T-helper 2 cell treated with Interferon-gamma antibody and Interleukin-4, amounts not matched to agents 5 μg/mL and 100 μg/mL, for 36 hours (primary cell): ENCODE measurements at regions not wholly inside any gene's neighbourhood (a gene's known extent, or its start where the extent isn't known, plus 50 kb on each side); places are given as distances from the start of the nearest gene placed in this dataset.

Source experiments
- DNase-seq: peaks from one replicate; pipeline ENCODE4 v3.0.0; 2021; ENCODE audit warnings: low spot score
- H3K27ac Mint-ChIP-seq: one replicate; pipeline ENCODE4 v1.8.0; 2021; ENCODE audit warnings: mild to moderate bottlenecking, mixed read lengths
- H3K27me3 Mint-ChIP-seq: one replicate; pipeline ENCODE4 v1.8.0; 2021; ENCODE audit warnings: low read depth, mixed read lengths
- H3K36me3 Mint-ChIP-seq: one replicate; pipeline ENCODE4 v1.8.0; 2021; ENCODE audit warnings: low read depth, mixed read lengths
- H3K4me1 Mint-ChIP-seq: one replicate; pipeline ENCODE4 v1.8.0; 2021; ENCODE audit warnings: low read depth, mixed read lengths
- H3K4me3 Mint-ChIP-seq: one replicate; pipeline ENCODE4 v1.8.0; 2022; ENCODE audit warnings: mild to moderate bottlenecking, moderate library complexity, mixed read lengths
- H3K9me3 Mint-ChIP-seq: one replicate; pipeline ENCODE4 v1.8.0; 2021; ENCODE audit warnings: mixed read lengths

DNA sequence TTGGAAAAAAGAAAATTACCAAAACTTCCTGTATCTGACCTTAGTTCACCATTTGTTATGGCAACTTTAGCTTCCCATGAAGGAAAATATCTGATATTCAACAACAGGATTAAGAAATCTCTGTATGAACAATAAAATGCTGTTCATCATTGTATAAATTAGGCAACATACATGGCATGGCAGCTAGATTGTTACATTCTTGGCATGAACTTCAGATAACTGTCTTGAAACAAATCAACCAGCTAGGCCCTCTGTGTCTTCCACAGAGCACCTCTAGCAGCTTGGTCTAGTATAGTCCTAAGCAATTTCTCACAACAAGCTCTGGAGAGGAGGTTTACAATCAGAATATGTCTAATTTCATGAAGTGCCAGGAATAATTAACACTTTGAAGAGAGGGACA, 105.4 kb upstream of the PCDH7 start:
- DNase-seq = no peak
- no peaks in the 10 kb centered on the region for H3K36me3 Mint-ChIP-seq
- no peaks in the 10 kb centered on the region for H3K4me1 Mint-ChIP-seq
- no peak overlapping the region for H3K27ac Mint-ChIP-seq
- no peak overlapping the region for H3K4me3 Mint-ChIP-seq
- H3K9me3 Mint-ChIP-seq = peaks cover 7% of the 10 kb centered on the region
- H3K27me3 Mint-ChIP-seq = no peaks in the 10 kb centered on the region

DNA sequence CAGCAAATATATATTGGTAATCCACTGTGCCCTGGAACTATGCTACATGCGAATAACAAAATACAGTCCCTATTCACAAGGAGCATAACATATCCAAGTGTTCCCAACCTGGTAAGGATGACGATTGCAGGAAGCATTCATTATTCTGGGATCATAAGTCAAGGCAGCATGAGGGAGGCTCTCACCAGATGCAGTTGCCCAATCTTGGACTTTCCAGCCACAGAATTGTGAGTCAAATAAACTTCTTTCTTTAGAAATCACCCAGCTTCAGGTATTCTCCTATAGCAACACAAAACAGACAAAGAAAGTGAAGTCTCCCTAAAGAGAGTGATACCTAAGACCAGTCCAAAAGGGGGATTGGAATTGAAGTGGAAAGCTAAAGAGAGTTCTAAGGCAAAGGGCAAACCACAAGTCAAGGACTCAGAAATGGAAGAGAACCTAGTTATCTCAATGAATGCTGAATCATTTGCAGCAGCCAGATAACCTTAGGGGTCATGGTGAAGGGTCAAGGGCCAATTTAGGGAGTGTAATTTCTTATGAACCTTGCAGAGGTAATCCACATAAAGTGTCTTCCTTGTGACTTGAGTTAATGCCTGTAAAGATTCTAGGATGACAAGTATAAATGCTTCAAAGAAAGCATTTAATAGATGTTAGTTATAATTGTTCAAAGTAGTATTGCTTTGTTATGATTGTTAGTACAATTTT, 103.1 kb upstream of the PCDH7 start:
- no peaks in the 10 kb centered on the region for H3K27me3 Mint-ChIP-seq
- H3K4me3 Mint-ChIP-seq = no peak overlapping the region
- no peaks in the 10 kb centered on the region for H3K36me3 Mint-ChIP-seq
- H3K27ac Mint-ChIP-seq = no peak overlapping the region
- H3K4me1 Mint-ChIP-seq = no peaks in the 10 kb centered on the region
- peaks cover 11% of the 10 kb centered on the region for H3K9me3 Mint-ChIP-seq
- no peak for DNase-seq

DNA sequence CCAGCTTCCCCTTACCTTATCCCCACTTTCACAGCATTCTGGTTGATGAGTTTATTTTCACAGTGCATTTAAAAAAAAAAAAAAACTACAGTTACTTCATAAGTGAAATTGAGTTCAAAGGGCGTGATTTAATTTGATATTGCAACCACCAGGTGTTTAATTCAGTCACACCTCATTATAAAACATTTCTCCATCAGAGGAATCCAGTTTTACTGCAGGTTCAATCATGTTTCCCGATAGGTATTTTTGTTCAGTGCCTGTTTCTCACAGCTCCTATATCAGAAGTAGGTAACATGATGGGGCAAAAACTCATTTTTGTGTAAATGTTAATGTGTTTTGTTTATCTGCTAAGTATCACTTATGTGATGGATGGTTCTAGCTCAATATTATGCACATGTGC, 102.3 kb upstream of the PCDH7 start:
- H3K4me3 Mint-ChIP-seq = no peak overlapping the region
- H3K4me1 Mint-ChIP-seq = no peaks in the 10 kb centered on the region
- DNase-seq = no peak
- H3K27me3 Mint-ChIP-seq = no peaks in the 10 kb centered on the region
- H3K27ac Mint-ChIP-seq = no peak overlapping the region
- H3K36me3 Mint-ChIP-seq = no peaks in the 10 kb centered on the region
- peaks cover 7% of the 10 kb centered on the region for H3K9me3 Mint-ChIP-seq

DNA sequence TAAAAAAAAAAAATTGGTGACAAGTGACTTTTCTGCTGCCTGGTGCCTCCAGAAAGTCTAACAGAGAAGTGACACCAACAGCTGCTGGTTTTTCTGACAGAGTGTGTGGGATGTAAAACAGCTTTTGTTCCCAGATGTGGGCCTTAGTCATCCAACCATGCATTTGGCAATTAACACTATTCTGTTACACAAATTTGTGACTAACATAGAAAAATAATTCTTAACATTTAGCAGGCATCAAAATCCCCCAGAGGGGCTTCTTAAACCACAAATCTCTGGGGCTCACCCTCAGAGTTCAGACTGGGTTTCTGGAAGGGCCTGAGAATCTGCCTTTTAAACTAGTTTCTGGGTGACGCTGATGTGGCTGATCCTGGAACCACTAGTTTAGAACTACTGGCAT, 100.5 kb upstream of the PCDH7 start:
- H3K4me3 Mint-ChIP-seq = no peak overlapping the region
- no peak overlapping the region for H3K27ac Mint-ChIP-seq
- no peaks in the 10 kb centered on the region for H3K27me3 Mint-ChIP-seq
- DNase-seq = no peak
- H3K4me1 Mint-ChIP-seq = no peaks in the 10 kb centered on the region
- H3K36me3 Mint-ChIP-seq = no peaks in the 10 kb centered on the region
- peaks cover 13% of the 10 kb centered on the region for H3K9me3 Mint-ChIP-seq

DNA sequence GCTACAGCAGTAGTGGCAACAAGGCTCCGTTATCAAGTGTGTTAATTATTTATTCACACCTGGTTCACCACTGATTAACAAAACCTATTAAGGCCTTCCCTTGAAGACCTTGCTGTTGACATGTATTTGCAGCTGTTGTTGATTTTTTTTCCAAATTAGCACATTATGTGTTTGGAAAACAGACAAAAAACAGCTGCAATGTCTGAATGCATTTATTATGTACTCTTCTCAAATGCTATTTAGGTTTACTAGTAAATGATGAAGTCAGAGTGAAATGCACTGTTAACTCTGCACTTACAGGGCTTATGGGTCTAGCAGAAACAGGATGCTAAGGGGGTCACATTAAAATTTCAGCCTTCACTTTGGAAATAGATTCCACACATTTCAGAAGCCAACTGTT, 99.5 kb upstream of the PCDH7 start:
- H3K4me3 Mint-ChIP-seq = no peak overlapping the region
- no peaks in the 10 kb centered on the region for H3K36me3 Mint-ChIP-seq
- no peaks in the 10 kb centered on the region for H3K4me1 Mint-ChIP-seq
- H3K27me3 Mint-ChIP-seq = no peaks in the 10 kb centered on the region
- H3K27ac Mint-ChIP-seq = no peak overlapping the region
- H3K9me3 Mint-ChIP-seq = peaks cover 11% of the 10 kb centered on the region
- no peak for DNase-seq

DNA sequence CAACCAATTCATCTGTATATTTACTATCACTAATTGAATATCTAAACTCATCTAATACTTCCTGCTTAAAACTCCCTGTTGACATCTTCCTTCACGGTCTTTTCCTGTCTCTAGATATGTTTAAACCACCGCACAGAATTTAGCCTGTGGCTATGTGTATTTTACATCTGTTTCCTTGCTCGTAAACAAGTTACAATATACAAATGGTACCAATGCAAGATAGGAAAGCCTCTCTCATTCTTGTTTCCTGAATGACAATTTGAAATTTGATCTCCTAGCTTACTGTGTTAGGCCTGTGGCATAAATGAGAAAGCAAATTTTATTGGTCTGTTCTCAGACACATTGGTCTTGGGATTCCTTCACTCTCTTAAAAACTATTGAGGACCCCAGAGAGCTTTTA, 89.7 kb upstream of the PCDH7 start:
- no peak overlapping the region for H3K4me3 Mint-ChIP-seq
- no peaks in the 10 kb centered on the region for H3K27me3 Mint-ChIP-seq
- H3K9me3 Mint-ChIP-seq = peaks cover 22% of the 10 kb centered on the region
- H3K27ac Mint-ChIP-seq = no peak overlapping the region
- no peak for DNase-seq
- no peaks in the 10 kb centered on the region for H3K4me1 Mint-ChIP-seq
- H3K36me3 Mint-ChIP-seq = no peaks in the 10 kb centered on the region

DNA sequence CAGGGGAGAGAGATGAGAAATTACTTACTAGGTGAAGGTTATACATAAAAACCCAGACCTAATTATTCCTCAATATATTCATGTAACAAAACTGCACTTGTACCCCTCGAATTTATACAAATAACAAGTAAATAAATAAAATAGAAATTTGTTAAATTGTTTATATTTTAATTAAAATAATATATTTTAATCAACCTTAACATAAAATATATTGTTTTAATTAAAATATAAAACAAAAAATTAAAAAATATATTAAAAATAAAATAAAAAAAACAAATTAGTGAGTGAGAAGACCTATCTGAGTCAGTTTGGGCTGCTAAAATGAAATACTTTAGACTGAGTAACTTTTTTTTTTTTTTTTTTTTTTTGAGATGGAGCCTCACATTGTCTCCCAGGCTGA, 87.4 kb upstream of the PCDH7 start:
- H3K4me1 Mint-ChIP-seq = no peaks in the 10 kb centered on the region
- DNase-seq = no peak
- H3K36me3 Mint-ChIP-seq = no peaks in the 10 kb centered on the region
- H3K9me3 Mint-ChIP-seq = peaks cover 19% of the 10 kb centered on the region
- H3K27me3 Mint-ChIP-seq = no peaks in the 10 kb centered on the region
- no peak overlapping the region for H3K4me3 Mint-ChIP-seq
- no peak overlapping the region for H3K27ac Mint-ChIP-seq

DNA sequence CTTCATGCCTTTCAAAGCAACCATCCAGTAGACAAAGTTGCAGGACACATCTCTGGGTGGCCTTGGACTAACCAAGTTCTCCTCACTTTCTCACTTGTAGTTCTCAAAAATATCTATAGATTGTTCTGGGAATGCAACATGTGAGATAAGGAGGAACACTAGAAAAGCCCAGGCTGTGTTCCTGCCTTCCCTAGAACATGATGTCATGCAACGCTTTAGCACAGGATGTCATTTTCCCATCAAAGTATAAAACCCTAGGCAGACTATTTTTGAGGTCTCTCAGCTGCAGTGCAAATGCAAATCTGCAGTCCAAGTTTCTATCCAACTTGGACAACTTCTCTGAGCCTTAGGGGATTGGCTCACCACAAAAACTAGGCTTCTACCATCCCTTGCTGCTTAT, 78.8 kb upstream of the PCDH7 start:
- H3K4me3 Mint-ChIP-seq = no peak overlapping the region
- no peaks in the 10 kb centered on the region for H3K36me3 Mint-ChIP-seq
- H3K27ac Mint-ChIP-seq = no peak overlapping the region
- no peak for DNase-seq
- H3K27me3 Mint-ChIP-seq = no peaks in the 10 kb centered on the region
- peaks cover 13% of the 10 kb centered on the region for H3K9me3 Mint-ChIP-seq
- H3K4me1 Mint-ChIP-seq = no peaks in the 10 kb centered on the region

DNA sequence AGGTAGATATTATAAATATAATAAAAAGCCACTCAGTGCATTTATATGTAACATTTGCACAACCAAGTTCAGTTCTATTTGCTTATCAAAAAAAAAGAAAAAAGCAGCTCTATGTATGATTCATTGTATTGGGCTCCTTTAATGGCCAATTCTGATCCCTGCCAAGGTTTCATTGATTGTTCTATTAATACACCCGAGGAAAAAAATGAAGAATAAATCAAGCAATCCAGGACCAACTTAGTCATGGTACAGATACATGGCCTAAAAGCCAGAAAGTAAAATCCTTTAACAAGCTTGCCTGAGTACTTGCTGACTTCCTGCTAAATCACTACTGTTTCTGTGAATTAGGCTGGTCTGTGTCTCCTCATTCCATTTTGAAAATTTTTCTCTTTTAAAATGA, 77.6 kb upstream of the PCDH7 start:
- H3K4me3 Mint-ChIP-seq = no peak overlapping the region
- no peaks in the 10 kb centered on the region for H3K4me1 Mint-ChIP-seq
- peaks cover 15% of the 10 kb centered on the region for H3K9me3 Mint-ChIP-seq
- H3K36me3 Mint-ChIP-seq = no peaks in the 10 kb centered on the region
- no peak overlapping the region for H3K27ac Mint-ChIP-seq
- no peak for DNase-seq
- H3K27me3 Mint-ChIP-seq = no peaks in the 10 kb centered on the region

DNA sequence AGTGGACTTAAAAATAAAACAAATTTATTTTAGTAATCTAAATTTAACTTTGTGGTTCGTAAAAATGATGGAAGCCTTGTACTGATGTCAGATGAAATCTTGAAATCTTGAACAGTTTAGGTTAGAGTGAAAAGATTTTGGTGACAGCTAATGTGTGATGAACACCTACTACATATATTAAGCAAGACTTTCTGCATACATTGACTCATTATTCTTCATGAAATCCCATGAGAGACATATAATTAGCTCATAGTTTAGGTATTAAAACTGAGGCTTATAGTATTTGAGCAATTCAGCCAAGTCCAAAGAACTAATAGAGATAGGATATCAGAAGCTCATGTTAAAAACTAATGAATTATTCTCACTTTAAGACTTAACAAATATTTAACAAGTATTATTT, 66.9 kb upstream of the PCDH7 start:
- no peak for DNase-seq
- no peaks in the 10 kb centered on the region for H3K27me3 Mint-ChIP-seq
- no peaks in the 10 kb centered on the region for H3K36me3 Mint-ChIP-seq
- no peak overlapping the region for H3K4me3 Mint-ChIP-seq
- H3K4me1 Mint-ChIP-seq = no peaks in the 10 kb centered on the region
- no peak overlapping the region for H3K27ac Mint-ChIP-seq
- H3K9me3 Mint-ChIP-seq = peaks cover 12% of the 10 kb centered on the region

DNA sequence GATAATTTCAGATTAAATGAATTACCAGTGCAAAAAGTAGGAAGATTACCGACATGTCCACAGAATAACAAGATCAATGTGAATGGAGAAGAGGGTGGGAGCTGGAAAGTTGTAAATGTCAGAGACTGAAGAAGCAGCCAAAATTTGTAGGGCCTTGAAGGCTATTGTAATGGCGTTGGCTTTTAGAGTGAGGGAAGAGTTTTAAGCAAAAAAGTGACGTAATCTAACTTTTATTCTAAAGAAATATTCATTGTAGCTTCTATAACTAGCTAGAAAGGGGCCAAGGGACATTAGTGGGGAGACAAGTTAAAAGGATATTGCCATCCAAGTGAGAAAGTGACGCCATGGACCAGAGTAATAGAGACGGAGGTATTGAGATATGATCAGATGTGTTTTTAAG, 63.3 kb upstream of the PCDH7 start:
- no peaks in the 10 kb centered on the region for H3K4me1 Mint-ChIP-seq
- H3K9me3 Mint-ChIP-seq = no peaks in the 10 kb centered on the region
- H3K4me3 Mint-ChIP-seq = no peak overlapping the region
- no peaks in the 10 kb centered on the region for H3K27me3 Mint-ChIP-seq
- no peaks in the 10 kb centered on the region for H3K36me3 Mint-ChIP-seq
- no peak for DNase-seq
- no peak overlapping the region for H3K27ac Mint-ChIP-seq

DNA sequence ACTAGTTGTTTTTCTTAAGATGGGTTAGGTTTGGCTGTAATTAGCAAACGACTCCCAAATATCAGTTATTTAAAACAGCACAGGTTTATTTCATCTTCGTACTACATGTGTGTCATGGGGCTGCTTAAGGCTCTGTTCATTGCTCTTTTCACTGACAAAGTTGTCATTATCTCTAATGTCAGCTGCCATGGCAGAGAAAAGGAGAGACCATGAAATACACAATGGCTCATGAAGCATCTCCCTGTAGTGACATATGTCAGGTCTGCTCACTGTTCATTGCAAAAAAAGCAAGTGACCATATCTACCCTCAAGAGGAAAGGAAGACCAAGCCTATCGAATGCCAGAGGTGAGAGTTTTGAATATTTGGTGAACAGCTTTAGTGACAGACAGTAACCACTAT, 52.2 kb upstream of the PCDH7 start:
- Mint-ChIP-seq H3K27ac (no peak overlapping the region), H3K27me3 (no peaks in the 10 kb centered on the region), H3K9me3 (peaks cover 4% of the 10 kb centered on the region), H3K4me3 (no peak overlapping the region), H3K4me1 (no peaks in the 10 kb centered on the region), H3K36me3 (no peaks in the 10 kb centered on the region)
- DNase-seq = no peak

DNA sequence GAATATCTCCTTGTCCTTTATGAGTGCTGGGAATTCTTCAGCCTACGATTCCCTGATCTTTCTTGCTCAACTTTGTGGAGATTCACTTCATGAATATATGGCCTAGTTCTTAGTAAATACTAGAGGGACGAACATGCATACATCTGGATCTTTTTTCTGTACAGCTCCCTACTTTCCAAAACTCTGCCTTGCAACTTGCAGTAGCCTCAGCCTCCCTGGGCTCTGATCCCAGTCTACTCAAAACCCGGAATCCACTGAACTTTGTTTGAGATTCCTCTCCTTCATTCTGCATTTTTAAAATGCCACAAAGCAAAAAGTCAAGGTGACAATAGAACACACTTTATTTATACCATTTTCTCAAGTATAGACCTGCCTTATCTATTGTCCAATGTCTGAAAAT, 50.0 kb upstream of the PCDH7 start:
- Mint-ChIP-seq H3K36me3 (no peaks in the 10 kb centered on the region), H3K4me1 (no peaks in the 10 kb centered on the region), H3K4me3 (no peak overlapping the region), H3K27me3 (no peaks in the 10 kb centered on the region), H3K9me3 (peaks cover 2% of the 10 kb centered on the region), H3K27ac (no peak overlapping the region)
- DNase-seq = no peak
